Umbilical cord (tissue), 1 donor: ENCODE measurements at regions not wholly inside any gene's neighbourhood (a gene's known extent, or its start where the extent isn't known, plus 50 kb on each side); places are given as distances from the start of the nearest gene placed in this dataset.
A peak's percentile ranks its signal among the peaks of the same experiment; 100 is the strongest.

ENCODE experiments used
- DNase-seq: peaks from one replicate; pipeline ENCODE4 v3.0.0-alpha.2; 2015; ENCODE audit warnings: low spot score

DNA sequence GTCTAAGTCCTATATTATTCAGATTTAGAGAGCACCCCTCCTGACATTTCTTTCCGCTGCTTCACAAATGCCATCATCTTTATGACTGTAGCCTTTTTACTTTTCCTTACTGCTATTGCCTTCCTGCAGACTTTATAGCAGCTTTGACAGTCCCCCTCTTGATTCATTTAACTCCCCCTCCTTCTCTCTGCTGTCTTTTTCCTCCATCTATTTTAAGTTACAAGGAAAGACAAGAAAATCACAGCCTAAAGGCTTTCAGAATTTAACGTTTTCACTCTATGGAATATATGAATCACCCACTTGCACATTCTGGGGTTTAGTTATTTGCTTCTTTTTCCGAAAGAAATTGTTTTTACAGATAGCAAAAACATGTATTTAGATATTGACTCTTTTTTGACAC is 183.4 kb upstream of the SETBP1 start:
- DNase-seq = peak; percentile 70

DNA sequence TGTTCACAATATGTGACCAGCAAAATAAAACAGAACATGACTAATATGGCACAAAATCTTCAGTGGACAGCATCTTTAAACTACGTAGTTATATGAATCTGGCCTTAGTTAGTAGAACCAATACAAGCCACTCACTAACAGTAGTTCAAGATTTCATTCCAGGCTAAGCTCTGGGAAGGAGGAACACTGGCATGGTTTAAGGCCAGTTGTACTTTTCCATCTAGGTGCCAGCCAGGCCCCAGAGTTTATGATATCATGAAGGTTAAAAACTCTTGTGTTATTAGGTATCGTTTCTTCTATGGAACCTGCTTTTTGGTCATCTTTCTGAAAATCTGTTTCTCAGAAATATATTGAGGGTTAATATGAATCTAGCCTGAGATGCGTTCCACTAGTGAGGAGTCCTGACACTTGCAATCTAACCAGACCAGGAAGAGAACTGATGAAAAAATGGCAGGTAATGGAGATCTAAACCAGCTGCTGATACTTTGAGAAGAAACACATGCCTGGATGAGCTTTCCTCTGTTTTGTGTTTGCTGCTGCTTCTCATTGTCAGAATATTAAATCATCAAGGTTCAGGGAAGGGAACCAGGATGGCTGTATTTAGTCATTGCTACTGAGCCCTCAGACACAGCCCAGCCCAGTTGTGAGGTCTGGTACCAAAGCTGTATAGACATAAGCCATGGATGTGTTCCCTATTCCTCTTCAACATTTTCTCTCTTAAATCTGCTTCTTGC is 182.8 kb upstream of the SETBP1 start:
- DNase-seq = peak; percentile 65

DNA sequence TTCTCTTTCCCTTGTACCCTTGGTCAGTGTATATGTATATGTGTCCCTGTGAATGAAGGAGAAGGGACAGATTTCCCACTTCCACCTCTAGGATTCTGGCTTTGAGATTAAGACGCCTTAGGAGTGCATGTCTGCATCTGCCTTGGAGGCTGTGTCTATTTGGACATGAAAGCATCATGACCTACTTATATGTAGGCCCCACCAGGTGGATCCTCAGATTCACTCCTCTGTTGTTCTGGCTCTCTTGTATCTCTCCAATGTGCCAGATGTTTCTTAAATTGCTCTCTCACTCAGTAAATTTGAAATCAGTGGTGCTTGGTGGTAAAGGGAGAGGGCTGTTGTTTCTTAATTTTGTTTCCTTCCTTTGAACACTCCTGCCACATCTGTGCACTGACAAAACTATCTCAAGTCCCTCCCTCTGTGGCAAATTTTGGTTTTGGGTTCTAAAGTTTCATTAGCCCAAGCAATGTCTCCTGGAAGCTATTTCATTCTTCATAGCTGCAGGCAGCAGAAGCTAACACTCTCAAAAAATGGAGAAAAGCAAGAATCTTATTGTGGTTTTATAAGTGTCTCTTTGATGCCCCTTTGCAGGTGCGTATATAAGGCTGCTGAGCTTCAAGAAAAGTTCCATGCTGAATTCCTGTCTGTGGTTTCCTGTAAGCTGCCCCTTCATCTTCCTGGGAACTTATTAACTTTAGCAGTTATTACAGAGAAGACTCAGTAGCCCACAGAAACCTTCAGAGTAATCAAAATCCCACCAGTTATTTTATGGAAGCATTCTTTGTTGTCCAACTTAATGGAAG is 179.7 kb upstream of the SETBP1 start:
- no peak for DNase-seq

DNA sequence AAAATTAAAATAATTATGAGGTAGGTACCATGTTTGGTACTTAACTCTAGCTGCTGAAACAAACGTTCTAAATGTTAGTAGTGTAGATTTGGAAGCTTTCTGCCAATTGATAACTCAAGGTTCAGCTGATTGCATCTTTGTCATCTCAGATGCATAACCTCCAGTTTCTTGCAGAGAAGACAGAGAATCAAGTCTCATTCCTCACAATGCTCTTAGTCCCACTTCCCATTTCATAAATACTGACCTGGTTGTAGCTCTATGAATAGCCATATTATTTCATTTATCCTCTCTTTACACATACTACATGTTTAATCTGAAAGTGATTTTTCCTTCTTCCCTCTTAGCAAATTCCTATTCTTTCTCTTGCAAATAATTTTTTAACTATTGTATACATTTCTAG is 178.5 kb upstream of the SETBP1 start:
- no peak for DNase-seq

DNA sequence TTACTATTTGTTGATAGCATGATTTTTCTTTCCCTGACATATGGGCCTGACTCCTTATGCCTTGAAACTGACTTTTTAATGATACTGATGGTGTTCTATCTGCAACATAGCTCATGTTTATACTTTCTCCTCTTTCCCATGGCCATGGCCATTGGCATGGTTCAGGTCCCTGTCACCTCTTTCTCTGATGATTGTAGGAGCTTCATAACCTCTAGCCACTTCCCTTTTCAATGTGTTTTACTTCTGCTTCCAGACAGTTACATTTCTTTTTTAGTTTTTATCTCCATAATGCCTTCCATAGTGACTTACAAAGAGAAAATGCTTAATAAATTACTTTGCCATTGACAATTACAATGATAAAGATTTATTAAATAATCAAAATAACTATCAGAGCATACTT is 177.9 kb upstream of the SETBP1 start:
- no peak for DNase-seq

DNA sequence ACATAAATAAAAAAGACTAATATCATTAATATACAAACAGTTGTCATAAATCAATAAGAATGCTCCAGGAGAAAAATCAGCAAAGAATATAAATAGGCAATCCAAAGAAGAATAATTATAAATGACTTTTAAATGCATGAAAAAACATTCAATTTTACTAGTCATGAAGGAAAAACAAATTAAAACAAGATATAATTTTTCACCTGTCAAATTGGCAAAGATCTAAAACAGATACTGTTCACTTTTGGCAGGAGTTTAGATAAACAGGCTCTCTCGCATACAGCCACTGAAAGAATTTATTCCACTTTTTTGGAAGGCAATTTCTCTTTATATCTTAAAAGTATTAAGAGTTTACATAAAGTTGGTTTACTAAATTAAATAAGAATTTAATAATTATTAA is 176.8 kb upstream of the SETBP1 start:
- no peak for DNase-seq

DNA sequence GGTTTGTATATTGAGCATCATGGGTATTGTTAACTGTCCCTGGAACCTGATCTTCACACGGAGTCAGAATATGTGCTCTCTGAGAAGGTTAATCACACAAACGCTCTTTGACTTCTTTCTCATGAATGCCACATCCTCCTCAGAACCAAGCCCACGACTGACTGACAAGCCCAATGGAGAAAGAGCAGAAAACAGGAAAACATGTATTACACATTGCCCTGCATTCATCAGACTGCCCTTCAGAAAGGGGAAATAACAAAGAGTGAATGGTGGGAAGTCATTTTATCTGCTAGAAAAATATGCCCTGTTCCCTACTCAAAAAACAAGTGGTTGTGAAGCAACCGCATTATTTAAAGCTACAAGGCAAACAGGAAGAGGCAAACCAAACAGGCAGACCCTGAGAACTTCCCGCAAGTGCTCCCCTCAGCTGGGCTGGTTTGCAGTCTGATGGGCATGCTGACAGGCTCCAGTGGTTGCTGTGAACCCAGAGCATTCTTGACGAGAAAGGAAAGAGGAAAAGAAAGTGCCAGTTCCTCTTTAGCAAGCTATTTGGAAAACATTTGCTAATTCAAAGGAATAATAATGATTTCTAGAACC is 172.9 kb upstream of the SETBP1 start:
- DNase-seq = peak; percentile 76

DNA sequence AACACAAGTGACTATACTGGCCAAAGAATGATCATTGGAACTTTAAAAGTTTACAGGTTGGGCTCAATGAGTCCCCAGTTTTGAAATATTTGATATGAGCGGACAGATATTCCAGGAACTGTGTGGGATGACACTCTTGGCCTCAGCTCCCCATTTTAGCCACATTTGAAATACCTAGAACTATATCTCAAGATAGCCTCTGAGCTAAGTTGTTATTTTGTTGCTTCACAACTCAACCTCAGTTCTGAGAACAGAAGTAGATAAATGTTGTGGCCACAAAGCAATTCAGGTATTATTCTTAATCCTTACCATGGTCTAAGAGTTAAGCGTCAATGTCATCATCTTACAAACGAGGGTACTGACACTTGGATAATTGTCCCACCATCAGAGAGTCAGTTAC is 172.2 kb upstream of the SETBP1 start:
- DNase-seq = no peak

DNA sequence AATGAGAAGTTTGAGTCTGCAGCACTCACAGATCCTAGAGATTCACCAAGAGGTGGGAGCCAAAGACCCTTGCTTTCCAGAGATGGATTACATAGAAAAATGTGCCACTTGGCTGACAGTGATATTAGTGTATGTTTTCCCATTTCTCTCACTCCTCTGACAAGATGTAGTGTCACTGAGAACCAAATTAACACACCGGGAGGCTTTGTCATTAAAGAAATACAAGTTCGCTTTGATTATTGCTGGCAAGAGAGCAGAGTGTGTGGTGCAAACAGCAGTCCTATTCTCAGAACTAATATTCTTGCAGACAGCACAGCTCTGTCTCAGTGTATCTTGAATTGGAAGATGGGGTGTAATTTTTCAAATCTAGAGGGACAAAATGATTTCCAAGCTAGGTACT is 171.6 kb upstream of the SETBP1 start:
- DNase-seq = no peak

DNA sequence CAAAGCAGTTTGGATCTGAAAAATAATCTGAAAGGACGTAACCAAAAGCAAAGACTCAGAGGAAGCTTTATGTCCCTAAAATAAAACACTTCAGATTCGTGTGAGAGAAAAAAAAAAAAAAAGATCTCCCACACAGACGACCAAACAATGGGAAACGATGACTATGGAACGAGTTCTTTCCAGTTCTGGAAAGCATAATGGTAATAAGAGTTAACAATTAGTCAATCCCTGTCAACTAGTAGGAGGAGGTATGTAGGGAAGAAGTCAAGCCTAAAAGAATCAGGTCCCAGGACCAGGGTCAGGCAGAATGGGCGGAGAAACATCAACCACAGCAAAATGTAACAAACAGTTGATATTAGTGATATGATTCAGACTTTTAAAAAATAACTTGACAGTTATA is 170.3 kb upstream of the SETBP1 start:
- DNase-seq = no peak

DNA sequence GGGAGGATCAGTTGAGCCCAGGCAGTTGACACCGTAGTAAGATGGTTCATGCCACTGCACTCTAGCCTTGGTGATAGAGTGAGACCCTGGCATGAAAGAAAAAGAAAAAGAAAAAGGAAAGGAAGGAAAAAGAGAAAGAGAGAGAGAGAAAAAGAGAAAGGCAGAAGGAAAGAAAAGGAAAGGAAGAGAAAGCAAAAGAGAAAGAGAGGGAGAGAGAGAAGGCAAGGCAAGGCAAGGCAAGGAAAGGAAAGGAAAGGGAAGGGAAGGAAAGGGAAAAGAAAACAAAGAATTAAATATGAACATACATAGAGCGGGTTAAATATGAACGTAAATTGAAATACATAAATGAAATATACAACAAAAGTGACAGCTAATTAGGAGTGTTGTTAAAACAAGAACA is 167.5 kb upstream of the SETBP1 start:
- no peak for DNase-seq

DNA sequence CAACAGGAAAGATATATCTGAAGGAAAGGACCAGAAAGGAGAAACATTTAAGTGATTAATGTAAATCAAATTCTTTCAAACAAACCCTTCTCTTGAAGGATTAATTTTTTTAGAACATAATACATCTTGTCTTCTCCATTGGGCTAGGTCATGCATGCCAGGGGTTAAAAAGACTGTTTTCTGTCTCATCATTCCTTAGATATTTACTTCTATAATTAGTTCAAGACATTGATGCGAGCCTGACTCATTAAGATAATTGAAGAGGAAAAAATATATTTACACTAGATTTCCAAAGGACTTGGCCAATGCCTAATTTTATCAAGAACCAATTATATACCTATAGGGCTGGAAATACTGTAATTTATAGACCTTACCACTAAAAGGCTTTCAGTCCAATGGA is 166.6 kb upstream of the SETBP1 start:
- no peak for DNase-seq

DNA sequence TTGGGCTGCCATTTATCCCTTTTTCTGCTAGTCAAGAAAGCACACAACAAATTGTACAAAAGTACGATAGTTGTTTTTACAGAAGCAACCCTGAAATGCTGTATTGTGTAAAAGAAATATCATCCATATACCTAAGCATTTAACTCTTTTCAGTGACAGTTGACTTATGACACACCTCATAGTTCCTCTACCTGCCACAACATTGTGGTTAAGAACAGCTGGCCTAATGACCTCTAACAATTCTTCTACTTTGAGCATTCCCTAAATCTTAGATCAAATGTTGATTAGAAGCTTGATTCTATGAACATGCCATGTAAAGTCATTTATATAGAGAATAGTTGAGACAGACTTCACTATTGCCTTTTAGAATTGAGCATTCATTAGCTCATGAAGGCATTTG is 165.9 kb upstream of the SETBP1 start:
- no peak for DNase-seq

DNA sequence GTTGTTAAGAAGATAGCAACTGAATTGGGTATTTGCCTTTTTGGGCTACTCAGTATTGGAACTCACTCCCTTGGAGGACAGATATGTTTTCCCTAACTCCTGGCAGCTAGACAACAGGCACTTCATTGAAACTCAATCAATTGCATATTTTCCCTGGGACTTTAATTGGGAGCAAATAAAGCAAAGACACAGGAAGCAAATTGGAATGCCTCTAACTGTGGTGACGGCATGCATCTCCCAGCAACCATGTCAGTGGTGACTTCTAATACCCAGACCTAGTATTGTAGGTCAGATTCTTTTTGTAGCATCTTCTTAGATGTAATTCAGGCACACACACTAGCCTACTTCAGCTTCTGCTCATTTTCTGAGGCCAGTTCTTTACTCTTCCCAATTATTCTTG is 164.2 kb upstream of the SETBP1 start:
- DNase-seq = no peak

DNA sequence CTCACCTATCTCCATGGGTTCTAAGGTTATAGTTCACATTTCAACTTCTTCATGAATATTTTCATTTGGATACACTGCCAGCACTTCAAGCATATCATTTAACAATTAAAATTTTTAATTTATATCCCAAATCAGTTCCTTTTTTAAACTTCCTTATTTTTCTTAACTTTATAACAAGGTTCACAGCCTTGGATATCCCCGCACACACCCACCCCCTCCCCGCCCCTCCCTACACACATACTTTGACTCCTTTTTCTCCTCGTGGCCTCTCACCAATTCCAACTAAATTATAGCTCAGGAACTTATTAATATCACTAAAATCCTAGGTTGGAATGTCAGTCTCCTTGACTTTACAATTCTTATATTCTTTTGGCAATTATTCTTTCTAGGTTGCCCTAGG is 163.6 kb upstream of the SETBP1 start:
- DNase-seq = no peak

DNA sequence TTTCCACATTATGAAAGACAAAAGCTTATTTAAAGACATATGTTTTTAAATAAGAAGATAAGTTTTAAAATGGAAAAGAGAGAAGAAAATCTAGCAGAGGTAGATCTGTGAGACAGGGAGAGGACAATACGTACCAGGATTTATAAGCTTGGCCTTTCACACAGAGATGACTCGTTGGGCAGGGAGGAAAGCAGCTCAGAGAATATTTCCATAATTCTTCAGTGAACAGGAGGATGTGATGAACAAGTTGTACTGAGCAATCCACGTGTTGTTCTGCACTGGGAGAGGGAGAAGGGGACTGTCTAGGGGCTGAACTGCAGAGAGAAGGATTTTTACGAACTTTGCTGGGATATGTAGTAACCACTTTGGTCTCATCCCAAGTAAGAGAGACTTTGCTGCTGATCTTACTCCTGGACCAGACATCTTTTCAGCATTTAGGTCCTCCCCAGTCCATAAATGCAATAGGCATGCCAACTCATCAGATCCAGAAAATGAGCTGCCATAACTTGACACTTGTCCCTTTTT is 162.5 kb upstream of the SETBP1 start:
- peak; percentile 12 for DNase-seq

DNA sequence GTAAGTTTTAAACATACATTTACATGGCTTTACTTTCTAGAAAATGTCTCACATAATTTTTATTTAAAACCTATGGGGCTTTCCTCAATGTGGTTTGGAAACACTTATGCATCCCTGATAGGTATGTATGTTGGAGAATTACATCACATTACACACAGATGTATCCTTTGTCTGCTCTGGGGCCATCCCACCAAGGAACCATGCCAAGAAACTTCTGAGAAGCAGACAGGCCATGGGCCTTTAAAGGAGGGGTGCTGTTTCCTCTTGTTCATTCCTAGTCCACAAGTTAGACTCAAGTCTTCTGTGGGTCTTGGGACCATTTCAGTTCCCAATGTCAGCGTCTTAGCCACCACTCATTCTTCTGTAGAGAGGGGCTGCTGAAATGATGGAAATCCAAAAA is 162.0 kb upstream of the SETBP1 start:
- no peak for DNase-seq

DNA sequence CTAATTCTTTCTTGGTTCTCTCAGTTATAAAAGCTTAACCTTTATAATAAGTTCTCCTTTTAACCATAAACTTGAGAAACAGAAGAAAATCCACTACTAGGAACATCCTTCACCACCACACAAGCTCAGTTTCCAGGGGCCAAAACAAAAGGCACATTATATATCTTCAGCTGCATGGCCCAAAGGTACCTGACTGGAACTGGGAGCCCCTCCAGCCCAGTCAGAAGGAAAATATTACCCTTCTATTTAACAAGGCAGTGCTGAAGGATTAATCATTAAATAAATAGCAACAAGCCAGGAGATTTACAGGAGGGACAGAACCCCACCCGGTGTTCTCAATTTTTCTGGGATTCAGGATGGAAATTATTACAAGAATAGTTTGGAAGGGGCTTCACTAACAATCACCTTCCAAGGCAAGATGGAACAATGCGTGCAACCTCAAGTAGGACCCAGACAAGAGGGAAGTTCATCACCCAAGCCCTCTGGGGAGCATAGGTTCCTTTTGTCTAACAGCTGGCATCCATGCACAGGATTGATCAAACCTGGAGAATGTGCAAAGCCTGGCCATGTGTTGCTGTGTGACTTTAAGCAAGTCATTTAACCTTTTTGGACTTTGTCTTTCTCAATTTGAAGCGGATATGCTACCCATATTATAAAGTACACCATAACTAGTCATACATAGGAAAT is 159.6 kb upstream of the SETBP1 start:
- no peak for DNase-seq

DNA sequence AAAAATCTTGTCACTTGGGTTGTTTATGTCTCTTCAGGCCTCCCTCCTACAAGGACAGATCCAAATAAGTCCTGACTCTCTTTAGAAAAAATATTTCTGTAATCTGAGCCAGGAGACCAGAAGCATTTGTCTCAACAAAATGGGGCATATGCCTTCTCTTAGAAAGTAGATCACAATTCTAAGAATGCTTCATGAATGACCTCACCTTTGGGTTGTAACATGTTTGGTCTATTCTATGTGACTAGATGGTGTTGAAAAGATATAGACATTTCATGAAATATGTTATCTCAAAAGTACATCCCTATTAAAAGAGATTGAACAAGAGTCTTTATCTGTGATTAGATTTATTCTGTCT is 159.0 kb upstream of the SETBP1 start:
- DNase-seq = no peak

DNA sequence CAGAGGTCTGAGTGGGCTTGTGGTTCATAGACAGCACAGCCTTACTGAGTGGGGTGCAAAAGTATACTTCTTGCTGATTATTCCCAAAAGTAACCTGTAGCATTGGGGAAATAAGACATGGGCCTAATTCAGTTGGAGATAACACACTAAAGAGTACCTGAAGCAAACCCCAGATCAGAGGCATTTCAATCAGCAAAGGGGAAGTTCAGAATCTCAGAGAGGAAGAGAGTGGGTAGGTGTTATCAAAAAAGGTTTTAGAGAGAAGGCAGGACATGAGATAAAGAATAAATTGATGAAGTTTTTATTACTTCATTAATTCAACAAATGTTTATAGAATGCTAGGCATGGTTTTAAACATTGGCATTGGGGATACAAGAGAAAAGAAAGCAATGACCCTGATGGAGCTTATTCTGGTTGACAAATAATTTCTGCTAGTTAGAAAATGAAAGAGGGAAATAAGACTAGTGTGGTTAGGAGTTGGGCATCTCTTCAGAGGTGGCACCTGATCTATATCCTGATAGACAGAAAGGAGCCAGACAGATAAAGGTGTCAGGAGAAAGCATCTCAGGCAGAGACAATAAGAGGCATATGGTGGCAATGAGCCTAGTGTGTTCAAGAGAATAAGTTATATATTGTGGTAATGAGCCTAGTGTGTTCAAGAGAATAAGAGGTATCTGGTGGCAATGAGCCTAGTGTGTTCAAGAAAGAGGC is 153.8 kb upstream of the SETBP1 start:
- no peak for DNase-seq

DNA sequence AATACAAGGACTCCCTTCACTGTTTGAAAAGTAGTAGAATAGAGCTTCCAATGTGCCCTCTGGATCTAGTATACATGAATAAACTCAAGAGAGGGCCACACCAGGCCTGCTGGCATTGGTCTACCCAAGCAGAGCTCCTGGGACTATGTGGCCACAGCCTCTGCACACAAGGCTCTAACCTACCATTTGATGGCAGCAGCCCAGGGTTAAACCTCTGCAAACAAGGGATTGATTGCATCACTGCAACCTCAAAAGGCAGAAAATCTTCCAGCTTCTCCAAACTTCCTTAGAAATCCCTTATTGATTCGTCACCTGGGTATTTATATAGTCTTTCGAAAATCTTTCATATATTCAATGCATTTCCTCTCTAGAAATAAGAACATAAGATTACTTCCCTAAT is 147.6 kb upstream of the SETBP1 start:
- DNase-seq = no peak

DNA sequence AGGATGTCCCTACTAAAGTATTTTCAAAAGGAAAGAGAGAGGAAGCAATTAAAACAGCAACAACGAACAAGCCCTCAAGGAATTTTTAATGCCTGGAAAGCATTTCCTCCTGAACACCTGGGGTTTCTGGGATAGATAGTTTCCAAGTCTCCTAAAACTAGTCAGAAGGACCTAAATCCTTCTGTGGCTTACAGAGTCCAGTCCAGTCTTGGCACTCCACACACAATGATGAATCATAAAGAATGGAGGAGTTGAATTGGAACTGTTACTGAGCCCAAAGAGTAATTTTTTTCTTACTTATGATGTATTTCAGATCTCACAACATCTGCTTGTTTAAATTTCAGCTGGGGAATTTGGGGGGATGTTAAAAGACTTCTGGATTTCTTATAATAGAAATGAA is 144.6 kb upstream of the SETBP1 start:
- DNase-seq = peak; percentile 93
